HG03558 (cell line): ENCODE measurements at regions not wholly inside any gene's neighbourhood (a gene's known extent, or its start where the extent isn't known, plus 50 kb on each side); places are given as distances from the start of the nearest gene placed in this dataset.
"Not testable (repeated sequence)": the region's sequence is repeated elsewhere in the genome, so short reads cannot be mapped to it uniquely, and the experiment has no call there.

Experiments used
- ATAC-seq: cut with Tn5 transposase; IDR thresholded peaks from one replicate; pipeline ENCODE4 v1.9.1; 2021; ENCODE audit warnings: moderate number of reproducible peaks; ENCODE audit not compliant: unreplicated experiment; ENCODE audit errors: extremely low read depth

DNA sequence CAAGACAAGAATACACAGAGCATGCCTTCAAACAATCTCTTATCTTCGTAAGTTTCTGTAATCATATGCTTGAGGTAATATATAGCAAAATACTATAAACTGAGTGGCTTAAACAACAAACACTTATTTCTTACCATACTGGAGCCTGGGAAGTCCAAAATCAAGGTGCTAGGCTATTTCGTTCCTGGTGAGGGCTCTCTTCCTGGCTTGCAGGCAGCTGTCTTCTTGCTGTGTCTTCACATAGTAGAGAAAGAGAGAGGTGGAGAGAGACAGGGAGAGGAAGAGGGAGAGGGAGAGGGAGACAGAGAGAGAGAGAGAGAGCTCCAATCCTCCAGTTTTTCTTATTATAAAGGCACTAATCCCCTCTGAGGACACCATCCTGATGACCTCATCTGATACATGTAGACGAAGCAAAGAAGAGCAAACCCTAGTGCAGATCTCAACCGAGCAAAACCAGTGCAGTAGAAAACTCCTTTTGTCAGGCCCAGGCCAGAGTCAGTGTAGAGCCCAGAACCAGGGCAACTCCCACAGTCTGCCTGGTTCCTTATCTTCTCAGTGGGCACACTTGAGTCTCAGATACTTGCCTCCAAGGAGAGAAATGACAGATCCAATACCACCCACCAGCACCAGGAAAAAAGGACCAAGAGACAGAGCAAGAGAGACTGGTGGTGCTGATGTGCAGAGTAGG is 297.1 kb upstream of the NCAM1 start:
- ATAC-seq = no peak

- no peak for ATAC-seq
Observed at GRCh38 chr11:112665291-112665690, 295.9 kb upstream of the NCAM1 start.

- no peak for ATAC-seq
Observed at GRCh38 chr11:112666253-112666652, 295.0 kb upstream of the NCAM1 start.

- ATAC-seq = no peak
Observed at GRCh38 chr11:112670806-112671570, 290.2 kb upstream of the NCAM1 start.

DNA sequence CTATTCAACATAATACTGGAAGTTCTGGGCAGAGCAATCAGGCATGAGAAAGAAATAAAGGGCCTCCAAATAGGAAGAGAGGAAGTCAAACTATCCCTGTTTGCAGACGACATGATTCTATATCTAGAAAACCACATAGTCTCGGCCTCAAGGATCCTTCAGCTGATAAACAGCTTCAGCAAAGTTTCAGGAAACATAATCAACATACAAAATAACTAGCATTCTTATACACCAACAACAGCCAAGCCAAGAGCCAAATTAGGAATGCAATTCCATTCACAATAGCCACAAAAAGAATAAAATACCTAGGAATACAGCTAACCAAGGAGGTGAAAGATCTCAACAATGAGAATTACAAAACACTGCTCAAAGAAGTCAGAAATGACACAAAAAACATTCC is 287.8 kb upstream of the NCAM1 start:
- ATAC-seq = not testable (repeated sequence)

DNA sequence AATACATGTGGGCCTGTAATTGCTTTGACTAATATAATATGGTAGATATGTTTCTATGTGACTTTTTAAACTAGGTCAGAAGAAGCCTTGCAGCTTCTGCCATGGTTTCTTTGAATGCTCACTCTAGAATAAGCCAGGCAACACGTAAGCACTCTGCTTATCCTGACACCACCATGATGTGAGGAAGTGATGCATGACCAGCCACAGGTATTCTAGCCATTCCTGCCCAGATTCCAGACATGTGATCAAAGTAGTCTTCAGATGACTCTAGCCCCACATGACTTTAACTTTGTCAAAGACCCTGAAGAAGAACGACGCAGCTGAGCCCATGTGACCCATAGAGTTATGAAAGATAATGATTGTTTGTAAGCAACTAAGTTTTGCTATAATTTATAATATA is 276.1 kb upstream of the NCAM1 start:
- no peak for ATAC-seq

GRCh38 chr11:112689851-112690250 is 271.4 kb upstream of the NCAM1 start:
- no peak for ATAC-seq

DNA sequence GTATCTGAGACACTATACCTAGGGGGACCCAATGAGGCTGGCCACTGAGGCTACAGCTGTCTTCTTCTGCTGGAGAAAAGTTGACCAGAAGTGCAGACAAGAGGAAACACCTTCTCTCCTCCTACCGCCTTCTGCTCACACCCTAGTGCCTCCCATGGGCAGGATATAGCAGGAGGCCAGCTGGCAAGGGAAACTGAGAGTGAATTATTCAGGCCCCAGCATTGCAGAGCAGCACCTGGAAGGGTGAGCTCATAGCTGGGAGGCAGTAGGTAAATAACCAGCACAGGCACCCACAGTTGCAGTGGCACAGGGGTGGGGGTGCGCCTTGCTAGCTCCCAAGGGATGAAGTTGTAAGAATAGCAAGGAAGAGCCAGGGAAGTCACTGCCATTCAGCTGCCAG is 267.4 kb upstream of the NCAM1 start:
- ATAC-seq = no peak

GRCh38 chr11:112694245-112694644 is 267.0 kb upstream of the NCAM1 start:
- ATAC-seq = no peak

DNA sequence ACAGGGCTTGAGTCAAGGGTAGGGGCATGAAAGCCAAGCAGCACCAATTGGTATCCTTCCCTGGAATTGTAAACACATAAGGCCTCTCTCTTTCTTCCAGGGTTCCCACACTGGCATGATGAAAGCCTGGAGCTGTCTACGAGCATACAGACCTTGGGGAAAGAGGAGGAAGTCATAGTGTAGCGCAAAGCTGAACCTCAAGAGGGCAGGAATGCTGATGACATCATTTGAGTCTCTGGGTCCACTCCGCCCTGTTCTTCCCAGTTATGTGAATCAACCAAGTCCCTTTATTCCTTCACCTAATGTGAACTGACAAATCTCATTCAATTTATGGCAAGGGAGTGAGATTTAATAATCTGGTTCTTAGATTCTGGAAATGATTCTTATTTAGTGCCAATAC is 266.4 kb upstream of the NCAM1 start:
- ATAC-seq = no peak

DNA sequence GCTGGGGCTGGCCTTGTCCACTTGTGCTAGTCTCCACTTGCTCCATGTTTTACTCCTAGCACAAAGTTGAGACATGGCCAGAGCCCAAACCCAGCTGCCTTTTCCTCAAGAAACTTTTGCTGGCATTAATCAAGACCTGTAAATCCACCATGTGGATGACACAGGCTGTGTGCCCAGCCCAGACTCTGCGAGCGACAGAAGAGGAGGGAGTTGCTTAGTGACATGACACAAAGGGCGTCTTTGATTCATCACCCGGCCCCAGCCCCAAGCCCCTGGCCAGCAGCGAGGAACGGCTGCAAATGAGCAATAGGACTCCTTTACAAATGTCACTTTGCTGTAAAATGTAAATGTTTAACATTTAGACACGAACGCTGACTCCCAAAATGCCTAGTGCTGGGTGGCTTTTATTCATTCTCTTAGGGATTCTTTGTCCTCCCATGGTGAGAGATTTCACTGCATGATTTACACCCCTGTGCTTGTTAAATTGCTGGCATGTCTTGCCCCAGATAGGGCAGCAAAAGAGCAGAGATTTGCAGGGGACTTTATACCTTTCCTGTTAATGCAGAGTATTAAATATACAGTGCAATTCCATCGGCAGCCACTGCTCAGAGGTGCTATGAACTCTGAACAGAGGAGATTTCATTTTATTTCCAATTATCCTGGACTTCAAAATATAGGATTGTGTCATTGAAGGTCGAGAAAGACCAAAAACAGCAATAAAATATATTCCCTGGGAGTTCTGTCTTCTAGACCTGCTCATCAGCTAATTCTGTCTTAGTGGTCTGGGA is 263.6 kb upstream of the NCAM1 start:
- ATAC-seq = no peak

DNA sequence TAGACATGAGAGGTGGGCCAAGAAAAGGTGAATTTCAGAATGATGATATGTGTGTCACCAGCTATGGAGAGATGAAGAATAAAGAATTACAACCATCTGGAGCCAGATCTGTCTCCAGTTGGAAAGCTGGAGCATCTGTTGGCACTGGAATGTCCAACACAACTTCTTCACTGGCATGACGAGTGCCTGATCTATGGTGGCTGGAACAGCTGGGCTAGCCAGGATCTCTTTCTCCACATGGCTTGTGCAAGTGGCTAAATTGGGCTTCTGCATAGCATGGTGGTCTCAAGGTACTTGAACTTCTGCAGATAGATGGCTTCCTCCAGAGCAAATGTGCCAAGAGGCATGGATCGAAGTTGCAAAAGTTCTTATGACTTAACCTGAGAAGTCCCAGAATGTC is 256.1 kb upstream of the NCAM1 start:
- no peak for ATAC-seq

GRCh38 chr11:112706863-112707262 is 254.4 kb upstream of the NCAM1 start:
- ATAC-seq = no peak

DNA sequence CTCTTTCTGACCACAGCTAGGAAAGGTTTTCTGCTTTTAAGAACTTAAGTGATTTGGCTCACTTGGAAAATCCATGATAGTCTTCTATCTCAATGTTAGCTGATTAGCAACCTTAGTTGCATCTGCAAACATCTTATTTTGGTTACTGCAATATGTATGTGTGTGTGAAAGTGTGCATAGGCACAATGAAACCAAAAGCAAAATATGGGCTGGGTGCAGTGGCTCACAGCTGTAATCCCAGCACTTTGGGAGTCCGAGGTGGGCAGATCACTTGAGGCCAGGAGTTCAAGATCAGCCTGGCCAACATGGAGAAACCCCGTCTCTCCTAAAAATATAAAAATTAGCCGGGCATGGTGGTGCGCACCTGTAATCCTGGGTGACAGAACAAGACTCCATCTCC is 246.9 kb upstream of the NCAM1 start:
- not testable (repeated sequence) for ATAC-seq

- no peak for ATAC-seq
Observed at GRCh38 chr11:112715056-112715455, 246.2 kb upstream of the NCAM1 start.

DNA sequence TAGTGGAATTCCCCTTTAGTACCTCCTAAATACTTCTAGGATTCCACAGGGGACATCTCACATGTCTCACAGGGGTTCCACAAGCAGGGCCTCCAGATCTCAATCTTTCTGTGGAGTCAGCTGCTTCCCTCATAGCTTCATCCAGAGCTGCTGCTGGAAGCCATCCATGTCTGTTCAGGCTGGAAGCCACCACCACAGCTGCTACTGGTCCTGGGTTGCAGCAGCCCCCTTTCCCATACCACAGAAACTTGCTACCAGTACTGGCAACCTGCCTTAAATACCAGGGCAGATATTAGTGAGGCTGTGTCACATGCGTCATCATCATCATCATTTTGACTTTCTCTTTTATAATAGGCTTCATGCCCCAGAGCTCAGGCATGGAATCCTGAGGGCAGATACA is 242.7 kb upstream of the NCAM1 start:
- no peak for ATAC-seq

DNA sequence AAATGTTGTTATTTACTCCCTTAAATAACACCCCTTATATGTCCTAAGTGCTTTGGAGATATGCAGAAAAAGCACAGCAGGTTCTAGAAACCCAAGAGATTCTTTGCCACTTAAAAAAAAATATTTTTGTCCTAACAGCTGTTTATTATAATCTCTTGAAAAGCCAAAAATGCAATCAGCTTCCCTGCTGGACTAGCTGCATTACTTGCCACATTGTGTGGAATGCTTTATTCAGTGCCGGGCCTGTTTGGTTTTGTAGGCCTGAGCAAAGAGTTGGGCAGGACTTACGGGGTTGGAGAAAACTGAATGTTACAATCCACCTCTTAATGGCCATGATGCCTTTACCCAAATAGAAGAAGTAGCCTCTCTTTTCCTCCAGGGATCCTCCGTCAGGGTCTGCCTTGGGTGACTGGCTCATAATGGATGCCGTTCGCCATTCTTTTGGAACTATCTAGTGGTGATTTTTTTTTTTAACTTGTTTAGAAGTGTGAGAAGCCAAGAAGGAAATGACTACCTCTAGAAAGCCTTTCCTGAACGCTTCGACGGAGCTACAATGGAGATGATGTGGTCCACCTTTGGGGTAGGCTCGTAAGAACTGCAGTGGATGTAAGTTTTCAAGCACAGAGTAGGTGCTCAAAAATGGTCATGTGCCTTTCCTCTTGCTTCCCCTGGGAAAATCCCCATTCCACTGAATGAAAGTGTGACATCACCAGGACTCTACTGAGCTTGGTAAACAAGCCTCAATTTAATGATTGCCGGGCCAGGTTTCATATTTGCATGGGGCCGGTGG is 241.3 kb upstream of the NCAM1 start:
- no peak for ATAC-seq

DNA sequence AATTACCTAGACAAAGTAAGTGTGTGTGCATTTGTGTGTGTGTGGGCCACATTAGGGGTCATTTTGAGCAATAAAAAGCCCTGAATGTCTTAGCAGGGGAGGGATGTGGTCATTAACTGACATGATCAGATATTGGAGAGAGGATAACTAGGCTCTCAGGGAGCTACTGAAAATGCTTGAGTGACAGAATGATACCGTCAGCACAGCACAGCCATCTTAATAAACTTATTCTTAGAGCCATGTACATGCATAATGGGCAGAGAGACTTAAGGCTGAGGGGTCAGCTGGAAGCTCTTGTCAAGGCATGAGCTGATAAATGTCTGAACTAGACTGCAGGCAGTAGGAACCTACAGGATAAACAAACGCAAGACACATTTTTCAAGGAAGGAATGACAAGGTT is 239.1 kb upstream of the NCAM1 start:
- no peak for ATAC-seq

GRCh38 chr11:112722876-112723275 is 238.3 kb upstream of the NCAM1 start:
- no peak for ATAC-seq

DNA sequence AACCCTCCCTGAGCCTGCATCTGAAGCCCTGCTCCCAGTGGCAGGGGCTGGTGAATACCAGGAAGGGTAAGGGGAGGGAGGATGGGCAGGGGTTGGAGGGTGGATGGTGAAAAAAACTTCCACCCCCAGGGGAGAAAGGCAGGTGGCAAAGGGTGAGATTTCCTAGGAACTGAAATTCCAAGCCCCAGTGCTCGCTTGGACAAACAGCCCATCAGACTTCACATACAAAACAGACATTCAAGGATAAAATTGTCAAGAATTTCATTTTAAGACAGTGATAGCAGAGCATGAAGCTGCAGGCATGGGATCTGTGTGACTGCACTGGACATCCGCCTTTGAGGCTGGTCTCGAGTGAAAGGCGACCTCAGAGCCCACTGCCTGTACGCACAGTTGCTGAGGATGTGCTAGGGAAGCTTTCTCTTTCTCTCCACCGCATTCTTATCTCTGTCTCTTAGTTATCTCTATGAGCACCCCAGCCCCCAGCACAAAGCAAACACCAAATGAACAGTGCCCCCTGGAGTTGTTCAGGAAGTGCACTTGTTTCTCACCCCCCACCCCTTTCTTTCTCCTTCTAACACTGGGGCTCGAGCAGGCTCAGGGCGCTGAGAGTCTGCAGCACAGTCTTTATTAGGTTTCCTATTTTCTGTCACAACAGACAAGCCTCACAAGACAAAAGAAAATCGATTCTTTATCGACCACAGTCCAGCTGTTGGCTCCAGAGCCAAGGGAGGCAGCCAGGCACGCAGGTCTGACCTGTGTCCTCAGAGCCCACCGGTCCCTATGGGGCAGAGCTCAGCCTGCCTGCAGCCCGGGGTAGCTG is 237.3 kb upstream of the NCAM1 start:
- ATAC-seq = no peak
